Neural crest cell (in vitro differentiated cells): ENCODE measurements at regions not wholly inside any gene's neighbourhood (a gene's known extent, or its start where the extent isn't known, plus 50 kb on each side); places are given as distances from the start of the nearest gene placed in this dataset.

Source experiments
- DNase-seq: peaks from one replicate; pipeline ENCODE4 v3.0.0; 2021; ENCODE audit warnings: low read depth, mixed read lengths, low spot score
- H3K27ac Mint-ChIP-seq: one replicate; pipeline ENCODE4 v1.8.0; 2021; ENCODE audit warnings: mild to moderate bottlenecking, mixed read lengths; ENCODE audit not compliant: unreplicated experiment
- H3K27me3 Mint-ChIP-seq: 2 replicates; pipeline ENCODE4 v1.8.0; 2021; ENCODE audit warnings: low read depth, mild to moderate bottlenecking, mixed read lengths
- H3K36me3 Mint-ChIP-seq: 2 replicates; pipeline ENCODE4 v1.8.0; 2021; ENCODE audit warnings: low read depth, mild to moderate bottlenecking, mixed read lengths
- H3K4me1 Mint-ChIP-seq: 2 replicates; pipeline ENCODE4 v1.8.0; 2021; ENCODE audit warnings: mixed read lengths
- H3K4me3 Mint-ChIP-seq: one replicate; pipeline ENCODE4 v1.8.0; 2021; ENCODE audit warnings: mild to moderate bottlenecking, mixed read lengths
- H3K9me3 Mint-ChIP-seq: 2 replicates; pipeline ENCODE4 v1.8.0; 2021; ENCODE audit warnings: mixed read lengths
- CTCF ChIP-seq: fragments of 200-600 bp; sonication (generic); conservative IDR thresholded peaks from 2 replicates; pipeline ENCODE4 v1.5.0; 2021; ENCODE audit warnings: antibody characterized with exemption, mild to moderate bottlenecking

GRCh38 chr6:164114651-164115050 lies 700.1 kb downstream of the QKI start:
- DNase-seq, result no peak
- Mint-ChIP-seq H3K9me3 (peaks cover 10% of the 10 kb centered on the region), H3K36me3 (peaks cover 4% of the 10 kb centered on the region), H3K27me3 (no peaks in the 10 kb centered on the region), H3K4me1 (peaks cover 44% of the 10 kb centered on the region), H3K4me3 (no peak overlapping the region), H3K27ac (peak overlapping the region; percentile 28)
- TF ChIP-seq CTCF, result no peak

- H3K4me3 Mint-ChIP-seq, result no peak overlapping the region
- DNase-seq, result no peak
- H3K4me1 Mint-ChIP-seq, result peaks cover 42% of the 10 kb centered on the region
- peak overlapping the region; percentile 28 for H3K27ac Mint-ChIP-seq
- peaks cover 10% of the 10 kb centered on the region for H3K9me3 Mint-ChIP-seq
- H3K36me3 Mint-ChIP-seq, result peaks cover 3% of the 10 kb centered on the region
- H3K27me3 Mint-ChIP-seq, result no peaks in the 10 kb centered on the region
- no peak for TF ChIP-seq CTCF
Observed at GRCh38 chr6:164114051-164114450, 699.5 kb downstream of the QKI start.

DNA sequence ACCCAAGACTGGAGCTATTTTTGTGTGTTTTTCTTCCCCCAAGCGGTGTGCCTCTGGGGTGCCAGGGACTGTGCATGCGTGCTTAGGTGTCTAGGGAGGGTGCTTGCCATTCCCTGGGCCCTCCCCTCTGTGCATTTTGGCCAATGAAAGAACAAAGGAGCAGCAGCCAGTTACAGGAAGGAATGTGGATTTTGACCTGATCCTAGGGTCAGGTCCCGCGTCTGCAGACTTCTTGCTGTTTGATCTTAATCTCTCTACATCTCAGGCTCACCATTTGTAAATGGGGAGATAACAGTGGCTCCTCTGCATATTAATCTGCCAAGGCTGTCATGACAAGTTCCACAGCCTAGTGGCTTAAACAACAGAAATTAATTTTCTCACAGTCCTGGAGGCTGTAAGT lies 699.1 kb downstream of the QKI start:
- Mint-ChIP-seq H3K27me3 (no peaks in the 10 kb centered on the region), H3K36me3 (peaks cover 3% of the 10 kb centered on the region), H3K4me3 (no peak overlapping the region), H3K9me3 (peaks cover 10% of the 10 kb centered on the region), H3K4me1 (peaks cover 42% of the 10 kb centered on the region), H3K27ac (no peak overlapping the region)
- DNase-seq, result no peak
- TF ChIP-seq CTCF, result no peak

DNA sequence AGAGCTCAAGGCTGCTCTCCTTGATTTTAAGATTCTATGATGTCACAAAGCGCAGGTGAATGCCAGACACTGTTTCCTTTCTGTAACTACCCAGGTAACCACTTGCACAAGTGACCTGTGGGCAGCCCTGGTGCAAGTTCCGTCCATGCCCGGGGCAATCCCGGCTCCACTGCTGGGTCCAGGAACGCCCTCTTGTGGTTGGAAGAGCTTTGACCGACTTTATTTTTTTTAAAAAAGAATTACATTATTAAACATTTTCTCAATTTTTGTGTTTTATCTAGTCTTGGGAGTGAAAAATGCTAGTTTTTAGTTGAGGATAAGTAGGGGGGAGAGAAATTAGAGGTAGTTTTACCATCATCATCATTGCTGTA lies 695.2 kb downstream of the QKI start:
- no peak overlapping the region for H3K4me3 Mint-ChIP-seq
- H3K9me3 Mint-ChIP-seq, result peaks cover 14% of the 10 kb centered on the region
- no peak for DNase-seq
- H3K36me3 Mint-ChIP-seq, result peaks cover 3% of the 10 kb centered on the region
- peaks cover 38% of the 10 kb centered on the region for H3K4me1 Mint-ChIP-seq
- no peaks in the 10 kb centered on the region for H3K27me3 Mint-ChIP-seq
- no peak overlapping the region for H3K27ac Mint-ChIP-seq
- TF ChIP-seq CTCF, result peak; percentile 58

DNA sequence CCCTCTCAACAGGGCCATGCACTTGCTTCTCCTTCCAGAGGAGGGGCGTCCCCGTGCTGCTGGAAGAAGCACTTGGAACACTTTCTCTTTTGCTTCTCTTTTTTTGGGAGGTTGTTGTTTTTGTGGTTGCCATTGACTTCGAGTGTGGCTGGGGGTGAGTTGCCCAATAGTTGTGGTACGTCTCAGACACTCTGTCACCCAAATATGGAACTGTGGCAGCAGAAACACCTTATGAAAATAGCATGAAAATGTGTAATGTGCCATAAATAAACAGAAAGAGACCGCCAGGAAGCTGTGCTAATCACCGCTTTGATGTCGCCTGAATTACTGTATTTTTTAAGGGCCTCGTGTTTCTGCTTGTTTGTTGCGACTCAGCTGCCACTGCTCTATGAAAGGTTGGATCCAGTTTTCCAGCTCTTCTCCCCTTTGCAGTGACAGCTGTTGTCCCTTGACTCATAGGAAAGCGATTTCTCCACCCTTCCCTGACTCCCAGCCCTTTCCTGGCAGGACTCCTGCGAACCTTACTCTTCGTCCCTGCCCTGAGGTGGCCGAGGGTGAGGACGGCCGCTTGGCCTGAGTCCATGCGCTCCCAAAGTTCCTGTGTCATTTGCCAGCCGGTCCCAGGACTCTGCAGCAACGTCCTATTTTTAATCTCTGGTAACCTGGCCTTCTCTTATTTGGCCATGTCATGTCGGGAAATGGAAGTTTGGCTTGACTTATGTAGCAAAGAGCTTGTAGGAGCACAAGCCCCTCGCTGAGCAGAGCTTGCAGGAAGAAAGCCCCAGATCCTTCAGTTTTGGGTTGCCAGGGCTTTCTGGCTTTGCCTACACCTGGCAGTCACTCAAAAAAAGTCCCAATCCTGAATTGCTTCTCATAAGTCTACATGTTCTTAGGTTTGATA lies 694.6 kb downstream of the QKI start:
- Mint-ChIP-seq H3K4me1 (peaks cover 34% of the 10 kb centered on the region), H3K27ac (peak overlapping the region; percentile 79), H3K36me3 (peaks cover 3% of the 10 kb centered on the region), H3K4me3 (no peak overlapping the region), H3K9me3 (peaks cover 14% of the 10 kb centered on the region), H3K27me3 (no peaks in the 10 kb centered on the region)
- TF ChIP-seq CTCF, result no peak
- DNase-seq, result no peak
